Suprapubic skin (tissue), 4 donors: ENCODE measurements at regions not wholly inside any gene's neighbourhood (a gene's known extent, or its start where the extent isn't known, plus 50 kb on each side); places are given as distances from the start of the nearest gene placed in this dataset.
"Not testable (repeated sequence)": the region's sequence is repeated elsewhere in the genome, so short reads cannot be mapped to it uniquely, and the experiment has no call there.

Experiments used
- DNase-seq, 2 donors: peaks; one replicate each; pipeline ENCODE4 v3.0.0-alpha.2; 2019; ENCODE audit warnings: low spot score in 2 of 2
- H3K27ac ChIP-seq: fragments of 200-600 bp; sonication (generic); one replicate; pipeline ENCODE4 v1.5.1; 2019
- H3K27me3 ChIP-seq: fragments of 200-600 bp; sonication (generic); one replicate; pipeline ENCODE4 v1.5.1; 2019
- H3K36me3 ChIP-seq: fragments of 200-600 bp; sonication (generic); one replicate; pipeline ENCODE4 v1.5.1; 2019
- H3K4me1 ChIP-seq: fragments of 200-600 bp; sonication (generic); one replicate; pipeline ENCODE4 v1.5.1; 2019
- H3K4me3 ChIP-seq: fragments of 200-600 bp; sonication (generic); one replicate; pipeline ENCODE4 v1.5.1; 2019; ENCODE audit warnings: mild to moderate bottlenecking
- H3K9me3 ChIP-seq: fragments of 200-600 bp; sonication (generic); one replicate; pipeline ENCODE4 v1.5.1; 2019
- CTCF ChIP-seq, 2 donors: fragments of 200-600 bp in 1 of 2; fragments of 450-650 bp in 1 of 2; sonication (generic) in 1 of 2; IDR thresholded peaks; one replicate each; pipeline ENCODE4 v1.5.1; 2016 to 2019; ENCODE audit warnings: antibody characterized with exemption in 2 of 2, mild to moderate bottlenecking in 1 of 2, moderate library complexity in 1 of 2
- EP300 ChIP-seq: sonication (generic); formaldehyde crosslinking; IDR thresholded peaks from one replicate; pipeline ENCODE4 v1.6.1; 2017; ENCODE audit warnings: antibody characterized with exemption
- POLR2A ChIP-seq, 2 donors: fragments of 450-650 bp; IDR thresholded peaks; one replicate each; pipeline ENCODE4 v1.6.1; 2017; ENCODE audit warnings: antibody characterized with exemption in 2 of 2, mild to moderate bottlenecking in 2 of 2, moderate library complexity in 2 of 2
- POLR2AphosphoS5 ChIP-seq, 3 donors: sonication (generic); formaldehyde crosslinking; IDR thresholded peaks; one replicate each; pipeline ENCODE4 v1.6.1; 2017; ENCODE audit warnings: antibody characterized with exemption in 3 of 3
- WGBS: methylation state at CpG from one replicate; pipeline ENCODE4 v1.1.5; 2018; 5-methylcytosine and 5-hydroxymethylcytosine counted together

GRCh38 chr13:27338816-27339215 lies 68.2 kb downstream of the RASL11A start:
- 62% methylated on average over 8 of the region's 8 CpGs for WGBS
- DNase-seq: no peak
- TF ChIP-seq POLR2A (IDR thresholded peaks at IDR 0.05): no peak
- no peak for TF ChIP-seq CTCF (IDR thresholded peaks at IDR 0.05)
- TF ChIP-seq POLR2AphosphoS5 (IDR thresholded peaks at IDR 0.05): no peak
- TF ChIP-seq EP300: no peak
- Histone ChIP-seq H3K27ac (no peak overlapping the region), H3K36me3 (no peaks in the 10 kb centered on the region), H3K4me3 (no peak overlapping the region), H3K9me3 (no peaks in the 10 kb centered on the region), H3K27me3 (peaks cover 29% of the 10 kb centered on the region), H3K4me1 (no peaks in the 10 kb centered on the region)

DNA sequence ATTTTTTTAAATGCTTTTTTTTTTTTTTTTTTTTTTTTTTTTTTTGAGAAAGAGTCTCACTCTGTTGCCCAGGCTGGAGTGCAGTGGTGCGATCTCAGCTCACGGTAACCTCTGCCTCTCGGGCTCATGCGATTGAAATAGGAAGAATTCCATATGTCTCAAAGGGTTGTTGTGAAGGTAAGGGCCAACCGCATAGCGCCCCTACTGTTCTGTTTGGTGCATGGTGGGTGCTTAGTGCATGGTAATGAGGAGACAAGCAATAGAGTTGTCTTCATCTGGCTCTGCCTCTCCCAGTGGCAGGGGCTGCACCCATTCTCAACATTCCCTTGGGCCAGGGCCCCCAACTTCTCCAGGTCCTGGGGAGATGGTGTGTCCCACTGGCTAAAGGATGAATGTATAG lies 68.7 kb downstream of the RASL11A start:
- Histone ChIP-seq H3K36me3 (no peaks in the 10 kb centered on the region), H3K9me3 (no peaks in the 10 kb centered on the region), H3K27ac (no peak overlapping the region), H3K4me3 (no peak overlapping the region), H3K27me3 (peaks cover 32% of the 10 kb centered on the region), H3K4me1 (no peaks in the 10 kb centered on the region)
- TF ChIP-seq CTCF (IDR thresholded peaks at IDR 0.05): peak in 1 of 2 donors; percentile 34
- no peak for TF ChIP-seq EP300
- TF ChIP-seq POLR2AphosphoS5 (IDR thresholded peaks at IDR 0.05): no peak
- no peak for DNase-seq
- 22% methylated on average over 6 of the region's 6 CpGs for WGBS

DNA sequence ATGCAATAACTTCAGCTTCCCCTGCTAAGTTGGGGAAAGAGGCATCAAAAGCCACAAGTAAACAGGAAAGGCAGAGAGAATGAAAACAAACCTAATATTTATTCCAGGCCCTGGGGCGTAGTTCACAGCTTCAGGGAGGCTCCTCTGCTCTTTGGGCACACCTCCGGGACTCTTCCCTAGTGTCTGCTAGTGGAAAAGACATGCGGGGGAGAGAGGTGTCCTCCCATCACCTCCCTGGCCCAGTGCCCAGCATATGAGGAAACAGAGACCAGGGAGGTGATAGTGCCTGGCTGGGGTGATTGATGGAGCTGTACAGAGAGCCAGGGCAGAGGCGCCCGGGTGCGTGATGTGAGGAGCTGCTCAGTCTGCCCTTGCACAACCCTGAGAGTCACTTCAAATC lies 71.0 kb downstream of the RASL11A start:
- no peak for DNase-seq
- Histone ChIP-seq H3K27me3 (peaks cover 24% of the 10 kb centered on the region), H3K4me1 (no peaks in the 10 kb centered on the region), H3K27ac (no peak overlapping the region), H3K9me3 (no peaks in the 10 kb centered on the region), H3K4me3 (no peak overlapping the region), H3K36me3 (no peaks in the 10 kb centered on the region)
- no peak for TF ChIP-seq POLR2A (IDR thresholded peaks at IDR 0.05)
- peak in 1 of 2 donors; percentile 5 for TF ChIP-seq CTCF (IDR thresholded peaks at IDR 0.05)
- WGBS: 27% methylated on average over 6 of the region's 6 CpGs

DNA sequence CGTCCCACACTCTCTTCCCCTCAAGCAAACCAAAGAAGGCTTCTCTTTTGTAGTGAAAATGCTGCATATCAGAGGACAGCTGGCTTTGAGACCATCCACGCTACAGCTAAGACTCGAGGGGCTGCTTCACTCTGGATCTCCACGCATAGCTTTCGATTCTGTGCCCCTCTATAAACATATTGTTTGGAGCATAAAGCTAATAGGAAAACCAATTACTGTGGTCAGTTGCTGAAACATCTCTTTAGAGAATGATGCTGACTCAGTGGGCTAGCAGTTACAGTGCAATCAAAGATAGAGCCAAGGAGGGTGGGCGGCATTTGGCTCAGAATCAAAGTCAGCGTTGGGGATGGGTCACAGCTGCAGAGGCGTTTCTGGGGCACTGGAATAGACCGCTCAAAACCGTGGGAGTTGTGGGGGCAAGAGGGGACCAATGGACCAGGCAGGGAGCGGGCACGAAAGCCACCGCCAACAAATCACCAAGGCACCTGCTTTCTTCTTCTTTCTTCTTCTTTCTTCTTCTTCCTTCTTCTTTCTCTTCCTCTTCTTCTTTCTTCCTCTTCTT lies 76.7 kb downstream of the RASL11A start:
- DNase-seq: no peak
- H3K9me3 ChIP-seq: no peaks in the 10 kb centered on the region
- no peak for TF ChIP-seq POLR2AphosphoS5 (IDR thresholded peaks at IDR 0.05)
- no peak for TF ChIP-seq POLR2A (IDR thresholded peaks at IDR 0.05)
- TF ChIP-seq CTCF (IDR thresholded peaks at IDR 0.05): no peak
- TF ChIP-seq EP300: no peak
- no peaks in the 10 kb centered on the region for H3K36me3 ChIP-seq
- 44% methylated on average over 13 of the region's 13 CpGs for WGBS
- peaks cover 35% of the 10 kb centered on the region for H3K27me3 ChIP-seq
- no peak overlapping the region for H3K27ac ChIP-seq
- no peak overlapping the region for H3K4me3 ChIP-seq
- no peaks in the 10 kb centered on the region for H3K4me1 ChIP-seq

- H3K27ac ChIP-seq: no peak overlapping the region
- no peak for TF ChIP-seq POLR2A (IDR thresholded peaks at IDR 0.05)
- no peak for TF ChIP-seq POLR2AphosphoS5 (IDR thresholded peaks at IDR 0.05)
- no peak overlapping the region for H3K4me3 ChIP-seq
- no peaks in the 10 kb centered on the region for H3K9me3 ChIP-seq
- no peaks in the 10 kb centered on the region for H3K36me3 ChIP-seq
- 51% methylated on average over 6 of the region's 6 CpGs for WGBS
- peaks cover 27% of the 10 kb centered on the region for H3K27me3 ChIP-seq
- DNase-seq: no peak
- H3K4me1 ChIP-seq: no peaks in the 10 kb centered on the region
Measured at GRCh38 chr13:27348461-27348860, 76.0 kb upstream of the GTF3A start.

GRCh38 chr13:27349458-27349857 lies 75.0 kb upstream of the GTF3A start:
- Histone ChIP-seq H3K4me3 (no peak overlapping the region), H3K27ac (no peak overlapping the region), H3K27me3 (peaks cover 21% of the 10 kb centered on the region), H3K4me1 (no peaks in the 10 kb centered on the region), H3K9me3 (no peaks in the 10 kb centered on the region), H3K36me3 (no peaks in the 10 kb centered on the region)
- 80% methylated on average over 3 of the region's 3 CpGs for WGBS
- TF ChIP-seq EP300 (no peak), POLR2A (IDR thresholded peaks at IDR 0.05) (no peak), CTCF (IDR thresholded peaks at IDR 0.05) (no peak), POLR2AphosphoS5 (IDR thresholded peaks at IDR 0.05) (no peak)
- no peak for DNase-seq

GRCh38 chr13:27350825-27351224 lies 73.6 kb upstream of the GTF3A start:
- not testable (repeated sequence) for H3K27ac ChIP-seq, H3K4me3 ChIP-seq, H3K4me1 ChIP-seq, H3K9me3 ChIP-seq, H3K36me3 ChIP-seq, DNase-seq
- peaks cover 21% of the 10 kb centered on the region for H3K27me3 ChIP-seq
- 86% methylated on average over 6 of the region's 6 CpGs for WGBS
